ENCODE measurements at regions not wholly inside any gene's neighbourhood (a gene's known extent, or its start where the extent isn't known, plus 50 kb on each side); places are given as distances from the start of the nearest gene placed in this dataset.

- Histone ChIP-seq H4K20me1 (ENCODE audit: insufficient read depth) (no peaks in the 10 kb centered on the region), H3K4me2 (ENCODE audit: low read length) (no peak overlapping the region), H3K9me3 (ENCODE audit: control insufficient read depth in 1 of 2, insufficient read depth in 1 of 2, low read depth in 1 of 2, low read length in 2 of 2) (no peaks in the 10 kb centered on the region), H3K27me3 (ENCODE audit: insufficient read depth, low read length) (no peaks in the 10 kb centered on the region), H3K9ac (ENCODE audit: low read length) (no peak overlapping the region), H3K4me3 (replicated peaks in 1 of 2; ENCODE audit: low read depth in 1 of 2, low read length in 2 of 2) (no peak overlapping the region), H3K9me2 (ENCODE audit: insufficient read depth) (no peaks in the 10 kb centered on the region), H3K79me2 (ENCODE audit: insufficient read depth, low read length) (no peaks in the 10 kb centered on the region), H3K36me3 (ENCODE audit: control insufficient read depth in 1 of 2, insufficient read depth in 2 of 2, low read length in 2 of 2) (no peaks in the 10 kb centered on the region), H3K27ac (ENCODE audit: low read depth, low read length) (no peak overlapping the region), H3K4me1 (ENCODE audit: control insufficient read depth in 1 of 2, insufficient read depth in 2 of 2, low read length in 2 of 2) (no peaks in the 10 kb centered on the region), H2AFZ (ENCODE audit: low read depth, low read length, poor library complexity, severe bottlenecking) (no peak overlapping the region)
- TF ChIP-seq JUND (IDR thresholded peaks at IDR 0.05): no peak
- no peak for TF ChIP-seq CEBPB (IDR thresholded peaks at IDR 0.05; ENCODE audit: low read depth)
- no peak for TF ChIP-seq EZH2 (IDR thresholded peaks at IDR 0.05)
- TF ChIP-seq SRF (IDR thresholded peaks at IDR 0.05; ENCODE audit: low read depth): no peak
- no peak for TF ChIP-seq ATF3 (IDR thresholded peaks at IDR 0.05)
- TF ChIP-seq ZFX (IDR thresholded peaks at IDR 0.05): no peak
- TF ChIP-seq POLR2AphosphoS5 (IDR thresholded peaks at IDR 0.05; ENCODE audit: low read depth, low read length): no peak
- TF ChIP-seq ELF1 (IDR thresholded peaks at IDR 0.05; ENCODE audit: borderline replicate concordance, low read depth): no peak
- TF ChIP-seq CTCF (IDR thresholded peaks at IDR 0.05 in 2 of 3, conservative IDR thresholded peaks at IDR 0.05 in 1 of 3; ENCODE audit: borderline replicate concordance in 1 of 3, insufficient read depth in 1 of 3, low read depth in 2 of 3, low read length in 2 of 3): no peak
- no peak for TF ChIP-seq CBX3 (IDR thresholded peaks at IDR 0.05; ENCODE audit: low read depth)
- TF ChIP-seq RAD21 (IDR thresholded peaks at IDR 0.05; ENCODE audit: low read depth): no peak
- no peak for TF ChIP-seq MAX (IDR thresholded peaks at IDR 0.05)
- no peak for TF ChIP-seq EGR1 (IDR thresholded peaks at IDR 0.05; ENCODE audit: low read depth)
- DNase-seq (ENCODE audit: low read depth, low spot score) (no peak), ATAC-seq (no peak)
- ChIA-PET POLR2A (no interaction called here), CTCF (no interaction called here), RAD21 (ENCODE audit: low non-redundant PET in 1 of 2, low total read pairs in 2 of 2, uncharacterized antibody in 2 of 2, unreplicated experiment in 2 of 2) (interaction anchor here in 1 of 2 experiments (0.5 kb wide), 1 partner anchor 1666 kb away, joined by 3 read pairs; no protein-coding TSS in a partner anchor)
- no TSS peak for BruUV-seq (replicated peaks)
- intact Hi-C loops (cut with micrococcal nuclease): no loop called here
Observed at GRCh38 chr1:222927031-222927430, 112.2 kb downstream of the DISP1 start.
